ENCODE measurements at regions not wholly inside any gene's neighbourhood (a gene's known extent, or its start where the extent isn't known, plus 50 kb on each side); places are given as distances from the start of the nearest gene placed in this dataset.

- CTCF ChIA-PET: no interaction called here
- intact Hi-C loops (cut with micrococcal nuclease; ENCODE audit: unreplicated experiment): no loop called here
- POLR2A ChIA-PET (ENCODE audit: unreplicated experiment): interaction anchor here (0.6 kb wide), 1 partner anchor 375 kb away, joined by 4 read pairs; no protein-coding TSS in a partner anchor
These were observed 79.3 kb upstream of the RGS2 start for GRCh38 chr1:192729500-192729899.

GRCh38 chr1:192730198-192730597 is 78.6 kb upstream of the RGS2 start:
- no peaks in the 10 kb centered on the region for H3K9me2 ChIP-seq (ENCODE audit: insufficient read depth)
- no peaks in the 10 kb centered on the region for H3K4me1 ChIP-seq (replicated peaks; ENCODE audit: insufficient read depth)
- no peaks in the 10 kb centered on the region for H3K36me3 ChIP-seq (ENCODE audit: low read depth)
- no peak for DNase-seq
- no TSS peak for BruUV-seq (replicated peaks)
- TF ChIP-seq CTCF (conservative IDR thresholded peaks at IDR 0.05): no peak
- TF ChIP-seq EZH2 (IDR thresholded peaks at IDR 0.05; ENCODE audit: low read depth): no peak
- POLR2A ChIA-PET (ENCODE audit: unreplicated experiment): no interaction called here
- no peak overlapping the region for H2AFZ ChIP-seq
- H3K27ac ChIP-seq: no peak overlapping the region
- H3K79me2 ChIP-seq (ENCODE audit: low read depth): no peaks in the 10 kb centered on the region
- no peaks in the 10 kb centered on the region for H4K20me1 ChIP-seq (ENCODE audit: insufficient read depth)
- H3K27me3 ChIP-seq (ENCODE audit: insufficient read depth, low read depth): no peaks in the 10 kb centered on the region
- H3K4me2 ChIP-seq: no peak overlapping the region
- intact Hi-C loops (cut with micrococcal nuclease; ENCODE audit: unreplicated experiment): no loop called here
- CTCF ChIA-PET: interaction anchor here (0.6 kb wide), 1 partner anchor 289 kb away, joined by 5 read pairs; no protein-coding TSS in a partner anchor
- H3K4me3 ChIP-seq: no peak overlapping the region
- no peaks in the 10 kb centered on the region for H3K9me3 ChIP-seq (ENCODE audit: insufficient read depth, low read depth)
- no peaks in the 10 kb centered on the region for H3F3A ChIP-seq (ENCODE audit: insufficient read depth, low read depth)

More at GRCh38 chr1:192729500-192729899, 79.3 kb upstream of the RGS2 start:
- H3K4me2 ChIP-seq: no peak overlapping the region
- H3K4me3 ChIP-seq: no peak overlapping the region
- no peaks in the 10 kb centered on the region for H3K79me2 ChIP-seq (ENCODE audit: low read depth)
- no peaks in the 10 kb centered on the region for H3K36me3 ChIP-seq (ENCODE audit: low read depth)
- no peak overlapping the region for H2AFZ ChIP-seq
- no peaks in the 10 kb centered on the region for H3F3A ChIP-seq (ENCODE audit: insufficient read depth, low read depth)
- DNase-seq: no peak
- no peak for TF ChIP-seq EZH2 (IDR thresholded peaks at IDR 0.05; ENCODE audit: low read depth)
- no peak for TF ChIP-seq CTCF (conservative IDR thresholded peaks at IDR 0.05)
- BruUV-seq (replicated peaks): no TSS peak
- H3K27me3 ChIP-seq (ENCODE audit: insufficient read depth, low read depth): no peaks in the 10 kb centered on the region
- H3K27ac ChIP-seq: no peak overlapping the region
- no peaks in the 10 kb centered on the region for H4K20me1 ChIP-seq (ENCODE audit: insufficient read depth)
- H3K9me2 ChIP-seq (ENCODE audit: insufficient read depth): no peaks in the 10 kb centered on the region
- H3K4me1 ChIP-seq (replicated peaks; ENCODE audit: insufficient read depth): no peaks in the 10 kb centered on the region
- H3K9me3 ChIP-seq (ENCODE audit: insufficient read depth, low read depth): no peaks in the 10 kb centered on the region

- ChIA-PET POLR2A (ENCODE audit: unreplicated experiment) (no interaction called here), CTCF (no interaction called here)
- DNase-seq: no peak
These were observed 76.1 kb upstream of the RGS2 start for GRCh38 chr1:192732787-192733186.

More at GRCh38 chr1:192732787-192733186, 76.1 kb upstream of the RGS2 start:
- H3K27ac ChIP-seq: no peak overlapping the region
- H2AFZ ChIP-seq: peak overlapping the region; percentile 65
- H3K4me1 ChIP-seq (replicated peaks; ENCODE audit: insufficient read depth): no peaks in the 10 kb centered on the region
- intact Hi-C loops (cut with micrococcal nuclease; ENCODE audit: unreplicated experiment): no loop called here
- no peaks in the 10 kb centered on the region for H3K79me2 ChIP-seq (ENCODE audit: low read depth)
- H3K4me2 ChIP-seq: no peak overlapping the region
- no peaks in the 10 kb centered on the region for H4K20me1 ChIP-seq (ENCODE audit: insufficient read depth)
- H3K36me3 ChIP-seq (ENCODE audit: low read depth): no peaks in the 10 kb centered on the region
- H3K9me2 ChIP-seq (ENCODE audit: insufficient read depth): no peaks in the 10 kb centered on the region
- no peak for TF ChIP-seq EZH2 (IDR thresholded peaks at IDR 0.05; ENCODE audit: low read depth)
- no peak; the same call in 1 of the 2 replicates for TF ChIP-seq CTCF (conservative IDR thresholded peaks at IDR 0.05)
- H3F3A ChIP-seq (ENCODE audit: insufficient read depth, low read depth): no peaks in the 10 kb centered on the region
- no TSS peak for BruUV-seq (replicated peaks)
- H3K27me3 ChIP-seq (ENCODE audit: insufficient read depth, low read depth): no peaks in the 10 kb centered on the region
- H3K9me3 ChIP-seq (ENCODE audit: insufficient read depth, low read depth): no peaks in the 10 kb centered on the region
- no peak overlapping the region for H3K4me3 ChIP-seq

Measured in PC-9 (cell line).